ENCODE measurements at regions not wholly inside any gene's neighbourhood (a gene's known extent, or its start where the extent isn't known, plus 50 kb on each side); places are given as distances from the start of the nearest gene placed in this dataset.

DNA sequence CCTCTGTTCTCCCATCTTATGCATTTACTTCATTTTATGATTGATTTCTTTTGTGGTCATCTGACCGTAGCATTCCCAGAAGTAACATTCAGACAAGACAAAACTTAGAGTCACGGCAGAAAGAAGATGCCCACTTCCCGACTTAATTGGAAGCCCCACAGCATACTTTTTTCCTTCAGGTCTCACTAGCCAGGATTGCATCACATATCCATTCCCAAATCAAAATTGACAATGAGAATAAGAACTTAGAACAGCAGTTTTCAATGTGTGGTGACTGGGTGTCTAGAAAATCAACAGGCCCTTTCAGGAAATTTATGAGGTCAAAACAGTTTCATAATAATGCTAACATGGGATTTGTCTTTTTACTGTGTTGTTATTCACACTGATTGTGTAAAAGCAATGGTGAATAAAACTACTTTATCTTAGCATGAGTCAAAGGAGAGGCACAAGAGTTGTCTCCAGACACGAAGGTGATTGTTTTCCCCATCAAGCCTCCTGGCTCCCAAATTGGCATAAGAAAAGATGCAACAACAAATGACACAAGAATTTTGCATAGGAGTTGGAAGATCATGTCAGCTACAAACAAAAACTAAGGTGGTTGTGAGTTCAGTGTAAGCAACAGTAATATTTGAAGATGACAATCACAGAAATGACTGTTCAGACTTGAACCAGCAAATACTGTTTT, 493.9 kb downstream of the HTR7 start:
- DNase-seq (ENCODE audit: low spot score in 2 of 2): no peak
- Histone ChIP-seq H3K9me3 (no peaks in the 10 kb centered on the region), H3K27me3 (no peaks in the 10 kb centered on the region), H3K4me1 (no peaks in the 10 kb centered on the region), H3K36me3 (no peaks in the 10 kb centered on the region), H3K27ac (no peak overlapping the region), H3K4me3 (no peak overlapping the region)
- intact Hi-C loops (cut with DNase I): no loop called here
- TF ChIP-seq, protein P1, sequence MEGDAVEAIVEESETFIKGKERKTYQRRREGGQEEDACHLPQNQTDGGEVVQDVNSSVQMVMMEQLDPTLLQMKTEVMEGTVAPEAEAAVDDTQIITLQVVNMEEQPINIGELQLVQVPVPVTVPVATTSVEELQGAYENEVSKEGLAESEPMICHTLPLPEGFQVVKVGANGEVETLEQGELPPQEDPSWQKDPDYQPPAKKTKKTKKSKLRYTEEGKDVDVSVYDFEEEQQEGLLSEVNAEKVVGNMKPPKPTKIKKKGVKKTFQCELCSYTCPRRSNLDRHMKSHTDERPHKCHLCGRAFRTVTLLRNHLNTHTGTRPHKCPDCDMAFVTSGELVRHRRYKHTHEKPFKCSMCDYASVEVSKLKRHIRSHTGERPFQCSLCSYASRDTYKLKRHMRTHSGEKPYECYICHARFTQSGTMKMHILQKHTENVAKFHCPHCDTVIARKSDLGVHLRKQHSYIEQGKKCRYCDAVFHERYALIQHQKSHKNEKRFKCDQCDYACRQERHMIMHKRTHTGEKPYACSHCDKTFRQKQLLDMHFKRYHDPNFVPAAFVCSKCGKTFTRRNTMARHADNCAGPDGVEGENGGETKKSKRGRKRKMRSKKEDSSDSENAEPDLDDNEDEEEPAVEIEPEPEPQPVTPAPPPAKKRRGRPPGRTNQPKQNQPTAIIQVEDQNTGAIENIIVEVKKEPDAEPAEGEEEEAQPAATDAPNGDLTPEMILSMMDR (IDR thresholded peaks at IDR 0.05): no peak

DNA sequence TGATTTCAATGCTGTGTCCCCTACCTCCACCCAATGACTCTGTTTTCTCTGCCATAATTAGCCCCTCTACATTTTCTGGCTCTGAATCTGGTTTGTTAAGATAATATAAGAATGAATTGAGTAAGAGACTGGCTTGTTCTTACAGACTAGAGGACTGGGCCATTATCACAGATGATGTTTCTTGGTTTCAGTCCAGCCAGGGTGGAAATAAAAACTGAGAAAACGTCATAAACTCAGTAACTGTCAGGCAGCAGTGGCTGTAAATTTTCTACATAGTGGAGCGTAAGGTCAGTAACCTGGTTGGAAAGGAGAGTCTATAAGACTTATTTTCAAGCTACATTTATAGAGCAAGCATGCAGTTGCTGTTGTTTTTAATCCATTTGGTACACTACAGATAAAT, 485.4 kb downstream of the HTR7 start:
- H3K27me3 ChIP-seq: no peaks in the 10 kb centered on the region
- intact Hi-C loops (cut with DNase I): no loop called here
- H3K4me3 ChIP-seq: no peak overlapping the region
- H3K4me1 ChIP-seq: no peaks in the 10 kb centered on the region
- H3K27ac ChIP-seq: no peak overlapping the region
- no peak for DNase-seq (ENCODE audit: low spot score in 2 of 2)
- TF ChIP-seq, protein P1 (IDR thresholded peaks at IDR 0.05): no peak
- no peaks in the 10 kb centered on the region for H3K36me3 ChIP-seq
- H3K9me3 ChIP-seq: no peaks in the 10 kb centered on the region

GRCh38 chr10:90373911-90374310, 483.9 kb downstream of the HTR7 start:
- no peak for DNase-seq (ENCODE audit: low spot score in 2 of 2)
- no peaks in the 10 kb centered on the region for H3K9me3 ChIP-seq
- no peaks in the 10 kb centered on the region for H3K36me3 ChIP-seq
- intact Hi-C loops (cut with DNase I): no loop called here
- no peak overlapping the region for H3K27ac ChIP-seq
- H3K27me3 ChIP-seq: no peaks in the 10 kb centered on the region
- H3K4me1 ChIP-seq: no peaks in the 10 kb centered on the region
- no peak overlapping the region for H3K4me3 ChIP-seq
- TF ChIP-seq, protein P1 (IDR thresholded peaks at IDR 0.05): no peak

DNA sequence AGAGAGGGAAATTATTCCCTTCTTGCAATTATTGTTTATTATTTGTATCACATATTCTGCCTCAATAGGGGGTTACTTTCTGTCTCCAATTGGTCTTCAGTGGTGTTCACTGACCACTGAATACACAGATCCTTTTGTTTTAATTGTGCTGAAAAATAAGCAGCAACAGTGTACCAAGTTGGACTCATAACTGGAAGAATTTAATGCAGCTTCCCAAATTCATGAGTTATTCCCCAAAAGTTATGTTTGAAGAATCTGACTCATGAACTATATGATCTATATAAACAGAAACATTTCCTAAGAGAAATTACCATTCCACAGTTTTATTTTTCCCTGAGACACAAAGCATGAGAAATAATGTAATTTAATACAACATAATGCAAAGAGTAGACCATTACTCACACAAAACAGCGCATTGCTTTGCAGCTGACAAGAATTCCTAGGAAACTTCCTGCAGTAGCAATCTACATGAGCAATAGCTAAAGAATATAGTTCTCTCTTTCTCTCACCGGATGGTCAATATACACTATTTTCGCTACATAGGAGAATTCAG, 479.2 kb downstream of the HTR7 start:
- no peaks in the 10 kb centered on the region for H3K4me1 ChIP-seq
- H3K27ac ChIP-seq: no peak overlapping the region
- H3K27me3 ChIP-seq: no peaks in the 10 kb centered on the region
- intact Hi-C loops (cut with DNase I): no loop called here
- no peak for DNase-seq (ENCODE audit: low spot score in 2 of 2)
- H3K9me3 ChIP-seq: no peaks in the 10 kb centered on the region
- no peak overlapping the region for H3K4me3 ChIP-seq
- TF ChIP-seq, protein P1 (IDR thresholded peaks at IDR 0.05): no peak
- no peaks in the 10 kb centered on the region for H3K36me3 ChIP-seq

DNA sequence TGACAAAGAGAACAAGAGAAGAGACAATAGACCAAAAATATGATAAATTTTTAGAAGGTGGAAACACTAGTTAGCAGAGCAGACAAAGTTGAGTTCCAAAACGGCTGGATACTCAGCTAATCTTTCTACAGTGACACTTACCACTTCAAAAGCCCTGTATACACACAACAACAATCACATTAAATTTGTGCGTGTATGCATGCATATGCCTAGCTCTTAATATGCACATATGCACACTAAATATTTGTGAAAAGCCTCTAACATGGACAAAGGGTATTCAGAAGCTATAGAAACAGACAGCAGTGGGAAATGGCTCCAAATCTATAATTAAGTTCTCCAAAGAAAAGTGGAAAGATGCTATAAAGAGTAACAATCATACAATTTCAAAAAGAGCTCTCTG, 476.4 kb downstream of the HTR7 start:
- H3K9me3 ChIP-seq: no peaks in the 10 kb centered on the region
- no peaks in the 10 kb centered on the region for H3K36me3 ChIP-seq
- no peaks in the 10 kb centered on the region for H3K4me1 ChIP-seq
- H3K27ac ChIP-seq: no peak overlapping the region
- DNase-seq (ENCODE audit: low spot score in 2 of 2): no peak
- H3K4me3 ChIP-seq: no peak overlapping the region
- intact Hi-C loops (cut with DNase I): no loop called here
- H3K27me3 ChIP-seq: no peaks in the 10 kb centered on the region
- TF ChIP-seq, protein P1 (IDR thresholded peaks at IDR 0.05): no peak
